HCT116 (cell line): ENCODE measurements at regions not wholly inside any gene's neighbourhood (a gene's known extent, or its start where the extent isn't known, plus 50 kb on each side); places are given as distances from the start of the nearest gene placed in this dataset.

ENCODE experiments used
- ATAC-seq: fragments of 200-7000 bp; cut with Tn5 transposase; 2 replicates; pipeline ENCODE4 v1.9.1; 2020; ENCODE audit warnings: mild to moderate bottlenecking, moderate library complexity
- BruUV-seq: library from RNA; stranded (reverse); fragments of 400-500 nt; replicated peaks from 2 replicates; lab custom pipeline; 2021; lab: Mats Ljungman, UMichigan
- CTCF ChIA-PET: fragments of 300-600 bp; sonication (Branson Sonifier 250); formaldehyde crosslinking; loops from one replicate; lab custom pipeline; 2021; ENCODE audit warnings: antibody characterized with exemption; lab: Charles Lee
- POLR2A ChIA-PET: fragments of 300-600, 350-600 bp; sonication (Branson Sonifier 250); formaldehyde crosslinking; loops from one replicate; lab custom pipeline; 2021; ENCODE audit warnings: antibody characterized with exemption; lab: Charles Lee
- RAD21 ChIA-PET, 2 experiments: fragments of 300-600 bp; sonication (Branson Sonifier 250); formaldehyde crosslinking; loops; one replicate each; lab custom pipeline; 2023; ENCODE audit warnings: low total read pairs in 2 of 2; ENCODE audit not compliant: uncharacterized antibody in 2 of 2, unreplicated experiment in 2 of 2, low non-redundant PET in 1 of 2; lab: Charles Lee
- DNase-seq: peaks from one replicate; pipeline ENCODE4 v3.0.0-alpha.2; 2010; ENCODE audit warnings: low read depth, low spot score
- H2AFZ ChIP-seq: fragments of 200-600 bp; shearing (Covaris generic), sonication (generic); 2 replicates; pipeline ENCODE4 v1.6.1; 2017; ENCODE audit warnings: low read depth, mixed run types, mixed read lengths, antibody characterized with exemption, low read length; ENCODE audit not compliant: poor library complexity, severe bottlenecking
- H3K27ac ChIP-seq: 2 replicates; pipeline ENCODE4 v1.5.1; 2012; ENCODE audit warnings: low read depth, low read length
- H3K27me3 ChIP-seq: fragments of 200-600 bp; sonication (generic); 2 replicates; pipeline ENCODE4 v1.6.1; 2016; ENCODE audit warnings: mixed run types, low read length, mixed read lengths; ENCODE audit not compliant: insufficient read depth
- H3K36me3 ChIP-seq, 2 experiments: fragments of 200-500 bp in 1 of 2; fragments of 200-600 bp in 1 of 2; sonication (Bioruptor generic) in 1 of 2; sonication (generic) in 1 of 2; 2 replicates each; pipeline versions ENCODE4 v1.5.1 to v1.6.1; 2014 to 2016; ENCODE audit warnings: low read length in 2 of 2, inconsistent platforms in 1 of 2, mixed read lengths in 1 of 2, mixed run types in 1 of 2; ENCODE audit not compliant: insufficient read depth in 2 of 2, control insufficient read depth in 1 of 2
- H3K4me1 ChIP-seq, 2 experiments: fragments of 200-600 bp in 1 of 2; sonication (generic) in 1 of 2; 2 replicates each; pipeline versions ENCODE4 v1.5.1 to v1.6.1; 2012 to 2017; ENCODE audit warnings: low read length in 2 of 2, inconsistent platforms in 1 of 2, mild to moderate bottlenecking in 1 of 2, mixed read lengths in 1 of 2, mixed run types in 1 of 2, moderate library complexity in 1 of 2; ENCODE audit not compliant: insufficient read depth in 2 of 2, control insufficient read depth in 1 of 2
- H3K4me2 ChIP-seq: fragments of 200-600 bp; sonication (generic); 2 replicates; pipeline ENCODE4 v1.6.1; 2017; ENCODE audit warnings: mixed run types, low read length, mixed read lengths
- H3K4me3 ChIP-seq, 2 experiments: fragments of 200-600 bp in 1 of 2; sonication (generic) in 1 of 2; replicated peaks in 1 of 2; 2 replicates each; pipeline ENCODE4 v1.5.1; 2011 to 2016; ENCODE audit warnings: low read length in 2 of 2, control low read depth in 1 of 2, low read depth in 1 of 2, mild to moderate bottlenecking in 1 of 2, mixed read lengths in 1 of 2, mixed run types in 1 of 2
- H3K79me2 ChIP-seq: fragments of 200-600 bp; sonication (generic); 2 replicates; pipeline ENCODE4 v1.6.1; 2017; ENCODE audit warnings: mild to moderate bottlenecking, mixed run types, low read length, moderate library complexity, mixed read lengths; ENCODE audit not compliant: insufficient read depth
- H3K9ac ChIP-seq: fragments of 200-600 bp; sonication (generic); 2 replicates; pipeline ENCODE4 v1.6.1; 2016; ENCODE audit warnings: low read length, mixed read lengths
- H3K9me2 ChIP-seq: fragments of 200-600 bp; sonication (generic), shearing (Covaris generic); 2 replicates; pipeline ENCODE4 v1.6.1; 2017; ENCODE audit warnings: mixed run types, mild to moderate bottlenecking, moderate library complexity; ENCODE audit not compliant: insufficient read depth
- H3K9me3 ChIP-seq, 2 experiments: fragments of 200-500 bp in 1 of 2; fragments of 200-600 bp in 1 of 2; sonication (Bioruptor generic) in 1 of 2; sonication (generic) in 1 of 2; 2 replicates each; pipeline ENCODE4 v1.6.1; 2014 to 2017; ENCODE audit warnings: low read length in 2 of 2, mixed read lengths in 2 of 2, inconsistent platforms in 1 of 2, low read depth in 1 of 2, mild to moderate bottlenecking in 1 of 2, mixed run types in 1 of 2, moderate library complexity in 1 of 2; ENCODE audit not compliant: control insufficient read depth in 1 of 2, insufficient read depth in 1 of 2
- H4K20me1 ChIP-seq: fragments of 200-600 bp; sonication (generic), shearing (Covaris generic); 2 replicates; pipeline ENCODE4 v1.6.1; 2017; ENCODE audit warnings: mixed run types, mild to moderate bottlenecking, moderate library complexity; ENCODE audit not compliant: insufficient read depth
- CBX3 ChIP-seq: IDR thresholded peaks from 2 replicates; pipeline ENCODE4 v1.6.1; 2012; ENCODE audit warnings: low read depth
- CEBPB ChIP-seq: IDR thresholded peaks from 2 replicates; pipeline ENCODE4 v1.6.1; 2012; ENCODE audit warnings: low read depth
- EGR1 ChIP-seq: IDR thresholded peaks from 2 replicates; pipeline ENCODE4 v1.6.1; 2012; ENCODE audit warnings: low read depth
- EZH2 ChIP-seq: fragments of 200-600 bp; sonication (generic); IDR thresholded peaks from 2 replicates; pipeline ENCODE4 v1.6.1; 2017; ENCODE audit warnings: antibody characterized with exemption, mixed run types
- EZH2phosphoT487 ChIP-seq: fragments of 200-600 bp; IDR thresholded peaks from 2 replicates; pipeline ENCODE4 v1.6.1; 2018; ENCODE audit warnings: antibody characterized with exemption, borderline replicate concordance
- JUND ChIP-seq: IDR thresholded peaks from 2 replicates; pipeline ENCODE4 v1.6.1; 2012
- POLR2A ChIP-seq: IDR thresholded peaks from 2 replicates; pipeline ENCODE4 v1.7.0; 2011; ENCODE audit warnings: borderline replicate concordance; ENCODE audit not compliant: insufficient read depth, insufficient read length; ENCODE audit errors: extremely low read depth
- POLR2AphosphoS5 ChIP-seq: IDR thresholded peaks from 2 replicates; pipeline ENCODE4 v1.6.1; 2011; ENCODE audit warnings: mild to moderate bottlenecking, low read depth, low read length, moderate library complexity
- RAD21 ChIP-seq: IDR thresholded peaks from 2 replicates; pipeline ENCODE4 v1.6.1; 2012; ENCODE audit warnings: low read depth, mild to moderate bottlenecking
- SIN3A ChIP-seq: IDR thresholded peaks from 2 replicates; pipeline ENCODE4 v1.6.1; 2012; ENCODE audit warnings: low read depth
- SP1 ChIP-seq: IDR thresholded peaks from 2 replicates; pipeline ENCODE4 v1.6.1; 2012; ENCODE audit warnings: low read depth
- SRF ChIP-seq: IDR thresholded peaks from 2 replicates; pipeline ENCODE4 v1.6.1; 2012; ENCODE audit warnings: low read depth
- TCF7L2 ChIP-seq: IDR thresholded peaks from 2 replicates; pipeline ENCODE4 v1.7.0; 2011; ENCODE audit warnings: borderline replicate concordance, inconsistent platforms; ENCODE audit not compliant: insufficient read depth, insufficient read length; ENCODE audit errors: extremely low read depth
- YY1 ChIP-seq: IDR thresholded peaks from 2 replicates; pipeline ENCODE4 v1.6.1; 2011; ENCODE audit warnings: low read length, low read depth, moderate library complexity, mild to moderate bottlenecking; ENCODE audit not compliant: insufficient replicate concordance; ENCODE audit errors: extremely low read depth
- intact Hi-C: fragments of 100-400 bp; cut with micrococcal nuclease; formaldehyde crosslinking; loops from 2 replicates; pipeline ENCODE4 v1.10.0; 2022
- TF ChIP-seq, protein P1 (sequence below): IDR thresholded peaks from 2 replicates; pipeline ENCODE4 v1.6.1; 2012; ENCODE audit warnings: low read depth
- TF ChIP-seq, protein P2 (sequence below): IDR thresholded peaks from 2 replicates; pipeline ENCODE4 v1.6.1; 2012
- TF ChIP-seq, protein P3 (sequence below), 3 experiments: fragments of 200-600 bp in 1 of 3; sonication (generic) in 1 of 3; IDR thresholded peaks in 2 of 3; conservative IDR thresholded peaks in 1 of 3; 2 replicates each; pipeline ENCODE4 v1.5.1; 2012 to 2017; ENCODE audit warnings: low read depth in 2 of 3, low read length in 2 of 3, antibody characterized with exemption in 1 of 3, borderline replicate concordance in 1 of 3, control low read depth in 1 of 3, mild to moderate bottlenecking in 1 of 3, mixed read lengths in 1 of 3, mixed run types in 1 of 3, moderate library complexity in 1 of 3; ENCODE audit not compliant: insufficient read depth in 1 of 3

DNA sequence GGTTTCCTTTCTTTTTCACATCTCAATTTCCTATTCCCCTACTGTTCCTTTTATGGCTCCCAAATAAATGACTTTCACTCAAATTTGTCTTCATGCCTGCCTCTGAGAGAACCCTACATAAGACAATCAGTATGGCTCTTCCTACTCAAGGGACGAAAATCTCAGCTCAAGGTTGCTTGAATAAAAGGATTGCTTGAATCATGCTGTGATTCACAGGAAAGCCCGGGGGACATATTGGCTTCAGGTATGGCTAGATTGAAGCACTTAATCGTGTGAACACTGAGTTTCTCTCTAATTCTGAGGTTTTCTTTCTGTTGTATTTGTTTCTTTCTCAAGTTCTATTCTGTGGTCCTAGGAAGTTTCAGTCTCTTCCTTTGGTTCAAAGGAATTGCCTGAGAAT is 140.3 kb upstream of the SULF2 start:
- Histone ChIP-seq H3K27ac (no peak overlapping the region), H2AFZ (no peak overlapping the region), H3K4me3 (no peak overlapping the region), H3K4me2 (no peak overlapping the region), H3K79me2 (no peaks in the 10 kb centered on the region), H3K9me3 (no peaks in the 10 kb centered on the region), H3K9me2 (no peaks in the 10 kb centered on the region), H3K27me3 (peaks cover 19% of the 10 kb centered on the region), H3K9ac (no peak overlapping the region), H3K36me3 (no peaks in the 10 kb centered on the region), H4K20me1 (no peaks in the 10 kb centered on the region), H3K4me1 (peaks cover 0 to 17% of the 10 kb centered on the region in 2 experiments; a peak in 2 of 4 replicates)
- TF ChIP-seq CBX3 (no peak), EZH2phosphoT487 (no peak), RAD21 (no peak), CEBPB (no peak)
- TF ChIP-seq, protein P1, sequence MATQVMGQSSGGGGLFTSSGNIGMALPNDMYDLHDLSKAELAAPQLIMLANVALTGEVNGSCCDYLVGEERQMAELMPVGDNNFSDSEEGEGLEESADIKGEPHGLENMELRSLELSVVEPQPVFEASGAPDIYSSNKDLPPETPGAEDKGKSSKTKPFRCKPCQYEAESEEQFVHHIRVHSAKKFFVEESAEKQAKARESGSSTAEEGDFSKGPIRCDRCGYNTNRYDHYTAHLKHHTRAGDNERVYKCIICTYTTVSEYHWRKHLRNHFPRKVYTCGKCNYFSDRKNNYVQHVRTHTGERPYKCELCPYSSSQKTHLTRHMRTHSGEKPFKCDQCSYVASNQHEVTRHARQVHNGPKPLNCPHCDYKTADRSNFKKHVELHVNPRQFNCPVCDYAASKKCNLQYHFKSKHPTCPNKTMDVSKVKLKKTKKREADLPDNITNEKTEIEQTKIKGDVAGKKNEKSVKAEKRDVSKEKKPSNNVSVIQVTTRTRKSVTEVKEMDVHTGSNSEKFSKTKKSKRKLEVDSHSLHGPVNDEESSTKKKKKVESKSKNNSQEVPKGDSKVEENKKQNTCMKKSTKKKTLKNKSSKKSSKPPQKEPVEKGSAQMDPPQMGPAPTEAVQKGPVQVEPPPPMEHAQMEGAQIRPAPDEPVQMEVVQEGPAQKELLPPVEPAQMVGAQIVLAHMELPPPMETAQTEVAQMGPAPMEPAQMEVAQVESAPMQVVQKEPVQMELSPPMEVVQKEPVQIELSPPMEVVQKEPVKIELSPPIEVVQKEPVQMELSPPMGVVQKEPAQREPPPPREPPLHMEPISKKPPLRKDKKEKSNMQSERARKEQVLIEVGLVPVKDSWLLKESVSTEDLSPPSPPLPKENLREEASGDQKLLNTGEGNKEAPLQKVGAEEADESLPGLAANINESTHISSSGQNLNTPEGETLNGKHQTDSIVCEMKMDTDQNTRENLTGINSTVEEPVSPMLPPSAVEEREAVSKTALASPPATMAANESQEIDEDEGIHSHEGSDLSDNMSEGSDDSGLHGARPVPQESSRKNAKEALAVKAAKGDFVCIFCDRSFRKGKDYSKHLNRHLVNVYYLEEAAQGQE, result no peak
- no peak for DNase-seq
- intact Hi-C loops, result no loop called here
- ChIA-PET RAD21 (no interaction called here), CTCF (no interaction called here), POLR2A (no interaction called here)
- BruUV-seq, result no TSS peak
- ATAC-seq, result no peak

DNA sequence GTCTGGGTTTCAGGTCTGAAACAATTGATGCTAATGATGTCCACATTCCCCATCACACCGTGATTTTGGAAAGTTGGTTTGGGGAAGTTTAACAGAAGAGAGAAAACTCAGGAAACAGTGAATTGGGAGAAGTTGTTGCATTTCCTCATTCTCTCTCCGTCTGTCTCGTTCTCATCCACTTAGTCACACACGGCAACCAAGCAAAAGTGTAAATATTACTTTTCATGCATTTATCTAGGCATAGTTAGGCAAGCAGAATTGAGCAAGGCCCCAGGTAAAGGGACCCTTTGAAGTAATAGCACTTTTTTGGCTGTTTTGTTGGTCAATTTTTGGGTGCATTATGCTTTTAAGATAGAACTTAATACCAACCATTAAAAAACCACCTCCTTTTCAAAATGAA is 137.0 kb upstream of the SULF2 start:
- no peaks in the 10 kb centered on the region for H3K36me3 ChIP-seq
- DNase-seq (no peak), ATAC-seq (no peak)
- H3K9ac ChIP-seq, result no peak overlapping the region
- H2AFZ ChIP-seq, result no peak overlapping the region
- H3K9me3 ChIP-seq, result peaks cover 7 to 9% of the 10 kb centered on the region in 2 experiments; a peak in 2 of 4 replicates
- H4K20me1 ChIP-seq, result no peaks in the 10 kb centered on the region
- CTCF ChIA-PET, result no interaction called here
- no peak overlapping the region for H3K27ac ChIP-seq
- no peak overlapping the region for H3K4me2 ChIP-seq
- intact Hi-C loops, result no loop called here
- H3K4me1 ChIP-seq, result peaks cover 0 to 2% of the 10 kb centered on the region in 2 experiments; a peak in 1 of 4 replicates
- RAD21 ChIA-PET, result no interaction called here
- no peak overlapping the region for H3K4me3 ChIP-seq
- no peaks in the 10 kb centered on the region for H3K9me2 ChIP-seq
- POLR2A ChIA-PET, result no interaction called here
- BruUV-seq, result no TSS peak
- no peaks in the 10 kb centered on the region for H3K79me2 ChIP-seq
- H3K27me3 ChIP-seq, result peaks cover 19% of the 10 kb centered on the region
- TF ChIP-seq SIN3A, result no peak
- no peak for TF ChIP-seq POLR2AphosphoS5
- no peak for TF ChIP-seq POLR2A
- TF ChIP-seq YY1, result no peak
- TF ChIP-seq JUND, result no peak
- TF ChIP-seq EZH2phosphoT487, result no peak
- TF ChIP-seq, protein P2, sequence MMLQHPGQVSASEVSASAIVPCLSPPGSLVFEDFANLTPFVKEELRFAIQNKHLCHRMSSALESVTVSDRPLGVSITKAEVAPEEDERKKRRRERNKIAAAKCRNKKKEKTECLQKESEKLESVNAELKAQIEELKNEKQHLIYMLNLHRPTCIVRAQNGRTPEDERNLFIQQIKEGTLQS, result no peak
- no peak for TF ChIP-seq EGR1
- no peak for TF ChIP-seq TCF7L2
- TF ChIP-seq, protein P3, sequence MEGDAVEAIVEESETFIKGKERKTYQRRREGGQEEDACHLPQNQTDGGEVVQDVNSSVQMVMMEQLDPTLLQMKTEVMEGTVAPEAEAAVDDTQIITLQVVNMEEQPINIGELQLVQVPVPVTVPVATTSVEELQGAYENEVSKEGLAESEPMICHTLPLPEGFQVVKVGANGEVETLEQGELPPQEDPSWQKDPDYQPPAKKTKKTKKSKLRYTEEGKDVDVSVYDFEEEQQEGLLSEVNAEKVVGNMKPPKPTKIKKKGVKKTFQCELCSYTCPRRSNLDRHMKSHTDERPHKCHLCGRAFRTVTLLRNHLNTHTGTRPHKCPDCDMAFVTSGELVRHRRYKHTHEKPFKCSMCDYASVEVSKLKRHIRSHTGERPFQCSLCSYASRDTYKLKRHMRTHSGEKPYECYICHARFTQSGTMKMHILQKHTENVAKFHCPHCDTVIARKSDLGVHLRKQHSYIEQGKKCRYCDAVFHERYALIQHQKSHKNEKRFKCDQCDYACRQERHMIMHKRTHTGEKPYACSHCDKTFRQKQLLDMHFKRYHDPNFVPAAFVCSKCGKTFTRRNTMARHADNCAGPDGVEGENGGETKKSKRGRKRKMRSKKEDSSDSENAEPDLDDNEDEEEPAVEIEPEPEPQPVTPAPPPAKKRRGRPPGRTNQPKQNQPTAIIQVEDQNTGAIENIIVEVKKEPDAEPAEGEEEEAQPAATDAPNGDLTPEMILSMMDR (IDR thresholded peaks at IDR 0.05 in 2 of 3, conservative IDR thresholded peaks at IDR 0.05 in 1 of 3; ENCODE audit: borderline replicate concordance in 1 of 3, insufficient read depth in 1 of 3, low read depth in 2 of 3, low read length in 2 of 3), result no peak
- TF ChIP-seq EZH2, result no peak
- TF ChIP-seq SP1, result no peak
- no peak for TF ChIP-seq SRF
